Body of pancreas (tissue), 4 donors: ENCODE measurements at regions not wholly inside any gene's neighbourhood (a gene's known extent, or its start where the extent isn't known, plus 50 kb on each side); places are given as distances from the start of the nearest gene placed in this dataset.

Experiments
- POLR2A ChIP-seq, 3 donors: fragments of 450-650 bp; IDR thresholded peaks; one replicate each; pipeline ENCODE4 v1.6.1; 2016; ENCODE audit warnings: antibody characterized with exemption in 3 of 3, mild to moderate bottlenecking in 2 of 3
- TF ChIP-seq, protein P1 (sequence below), 7 experiments: fragments of 450-650 bp in 4 of 7; fragments of 200-600 bp in 3 of 7; sonication (generic) in 3 of 7; IDR thresholded peaks; one replicate each; pipeline ENCODE4 v1.5.1; 2016 to 2019; ENCODE audit warnings: antibody characterized with exemption in 7 of 7

DNA sequence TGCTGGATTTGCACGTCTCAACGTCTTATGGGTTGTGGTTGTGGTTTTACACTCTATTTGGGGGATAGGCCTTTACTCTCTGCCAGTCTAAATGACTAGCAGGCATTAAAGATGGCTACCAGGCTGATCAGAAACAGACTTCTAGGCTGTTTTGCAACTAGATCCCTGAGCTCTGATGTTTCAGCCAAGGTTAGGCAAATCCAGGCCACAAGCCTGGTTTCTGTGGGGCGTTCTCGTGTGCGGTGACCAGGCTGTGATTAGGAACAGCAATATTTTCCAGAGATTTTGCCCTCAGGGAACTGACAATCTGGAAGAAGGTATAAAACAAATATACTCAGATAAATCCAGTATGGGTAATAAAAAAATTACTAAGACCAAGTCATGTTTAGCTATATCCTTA, 502.4 kb downstream of the INSC start:
- no peak for TF ChIP-seq POLR2A (IDR thresholded peaks at IDR 0.05)
- TF ChIP-seq, protein P1, sequence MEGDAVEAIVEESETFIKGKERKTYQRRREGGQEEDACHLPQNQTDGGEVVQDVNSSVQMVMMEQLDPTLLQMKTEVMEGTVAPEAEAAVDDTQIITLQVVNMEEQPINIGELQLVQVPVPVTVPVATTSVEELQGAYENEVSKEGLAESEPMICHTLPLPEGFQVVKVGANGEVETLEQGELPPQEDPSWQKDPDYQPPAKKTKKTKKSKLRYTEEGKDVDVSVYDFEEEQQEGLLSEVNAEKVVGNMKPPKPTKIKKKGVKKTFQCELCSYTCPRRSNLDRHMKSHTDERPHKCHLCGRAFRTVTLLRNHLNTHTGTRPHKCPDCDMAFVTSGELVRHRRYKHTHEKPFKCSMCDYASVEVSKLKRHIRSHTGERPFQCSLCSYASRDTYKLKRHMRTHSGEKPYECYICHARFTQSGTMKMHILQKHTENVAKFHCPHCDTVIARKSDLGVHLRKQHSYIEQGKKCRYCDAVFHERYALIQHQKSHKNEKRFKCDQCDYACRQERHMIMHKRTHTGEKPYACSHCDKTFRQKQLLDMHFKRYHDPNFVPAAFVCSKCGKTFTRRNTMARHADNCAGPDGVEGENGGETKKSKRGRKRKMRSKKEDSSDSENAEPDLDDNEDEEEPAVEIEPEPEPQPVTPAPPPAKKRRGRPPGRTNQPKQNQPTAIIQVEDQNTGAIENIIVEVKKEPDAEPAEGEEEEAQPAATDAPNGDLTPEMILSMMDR (IDR thresholded peaks at IDR 0.05) = no peak
